B cell (primary cell): ENCODE measurements at regions not wholly inside any gene's neighbourhood (a gene's known extent, or its start where the extent isn't known, plus 50 kb on each side); places are given as distances from the start of the nearest gene placed in this dataset.

Source experiments
- CTCF ChIP-seq: fragments of 200-600 bp; IDR thresholded peaks from one replicate; pipeline ENCODE4 v1.8.0; 2022; ENCODE audit warnings: antibody characterized with exemption, mild to moderate bottlenecking
- EZH2 ChIP-seq: IDR thresholded peaks from 2 replicates; pipeline ENCODE4 v1.6.1; 2012; ENCODE audit warnings: borderline replicate concordance, low read depth, mild to moderate bottlenecking, moderate library complexity, low read length; ENCODE audit not compliant: insufficient read depth, poor library complexity, severe bottlenecking

- TF ChIP-seq CTCF: no peak
- TF ChIP-seq EZH2: no peak
These were observed 159.7 kb upstream of the CXADR start for GRCh38 chr21:17352996-17353655.
